ENCODE measurements at regions not wholly inside any gene's neighbourhood (a gene's known extent, or its start where the extent isn't known, plus 50 kb on each side); places are given as distances from the start of the nearest gene placed in this dataset.

- DNase-seq (ENCODE audit: low spot score), result no peak
- TF ChIP-seq CTCF (conservative IDR thresholded peaks at IDR 0.05; ENCODE audit: low read depth), result no peak
- no peak overlapping the region for H3K27ac ChIP-seq
- CTCF ChIA-PET, result no interaction called here
- POLR2A ChIA-PET (ENCODE audit: low non-redundant PET), result no interaction called here
These were observed 105.6 kb downstream of the MIS18A start for GRCh38 chr21:32173121-32173724.

GRCh38 chr21:32172106-32172505 lies 106.7 kb downstream of the MIS18A start:
- POLR2A ChIA-PET (ENCODE audit: low non-redundant PET), result no interaction called here
- CTCF ChIA-PET, result no interaction called here
- no peak for DNase-seq (ENCODE audit: low spot score)

GRCh38 chr21:32167513-32167912 lies 111.3 kb downstream of the MIS18A start:
- H3K27ac ChIP-seq, result no peak overlapping the region
- DNase-seq (ENCODE audit: low spot score), result no peak
- ChIA-PET CTCF (no interaction called here), POLR2A (ENCODE audit: low non-redundant PET) (no interaction called here)
- no peak for TF ChIP-seq CTCF (conservative IDR thresholded peaks at IDR 0.05; ENCODE audit: low read depth)

More at GRCh38 chr21:32172106-32172505, 106.7 kb downstream of the MIS18A start:
- no peak for TF ChIP-seq CTCF (conservative IDR thresholded peaks at IDR 0.05; ENCODE audit: low read depth)
- H3K27ac ChIP-seq, result no peak overlapping the region

GRCh38 chr21:32163386-32163785 lies 115.5 kb downstream of the MIS18A start:
- ChIA-PET POLR2A (ENCODE audit: low non-redundant PET) (no interaction called here), CTCF (no interaction called here)
- no peak overlapping the region for H3K27ac ChIP-seq
- no peak for DNase-seq (ENCODE audit: low spot score)
- TF ChIP-seq CTCF (conservative IDR thresholded peaks at IDR 0.05; ENCODE audit: low read depth), result no peak

- H3K27ac ChIP-seq, result no peak overlapping the region
- ChIA-PET CTCF (no interaction called here), POLR2A (ENCODE audit: low non-redundant PET) (no interaction called here)
- no peak for TF ChIP-seq CTCF (conservative IDR thresholded peaks at IDR 0.05; ENCODE audit: low read depth)
- no peak for DNase-seq (ENCODE audit: low spot score)
These were observed 116.0 kb downstream of the MIS18A start for GRCh38 chr21:32162727-32163320.

- TF ChIP-seq CTCF (conservative IDR thresholded peaks at IDR 0.05; ENCODE audit: low read depth), result no peak
- POLR2A ChIA-PET (ENCODE audit: low non-redundant PET), result no interaction called here
- no peak overlapping the region for H3K27ac ChIP-seq
- no peak for DNase-seq (ENCODE audit: low spot score)
- CTCF ChIA-PET, result interaction anchor here (0.7 to 0.9 kb wide), 2 partner anchors 10 to 414 kb away, joined by 3 read pairs; no protein-coding TSS in a partner anchor
These were observed 123.6 kb downstream of the MIS18A start for GRCh38 chr21:32155226-32155625.

Measured in RWPE1 (cell line).